ENCODE measurements at regions not wholly inside any gene's neighbourhood (a gene's known extent, or its start where the extent isn't known, plus 50 kb on each side); places are given as distances from the start of the nearest gene placed in this dataset.

DNA sequence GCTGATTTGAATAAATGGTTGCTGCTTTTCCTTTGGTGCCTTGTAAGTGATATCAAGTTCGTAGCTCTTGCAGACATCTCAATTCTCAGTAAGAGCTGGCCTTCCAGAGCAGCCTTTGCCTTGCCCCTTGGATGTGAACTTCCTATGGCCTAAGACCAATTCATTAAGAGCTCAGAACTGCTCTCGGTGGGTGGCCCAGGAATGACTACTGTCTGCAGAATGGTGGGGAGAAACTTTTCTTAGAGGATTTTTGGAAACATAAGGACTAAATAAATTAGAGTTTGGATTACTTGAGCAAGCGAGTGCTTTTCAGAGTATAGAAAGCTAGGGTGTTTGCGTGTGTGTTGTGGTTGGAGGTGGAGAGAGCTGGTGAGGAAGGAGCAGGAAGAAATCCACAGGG, 306.4 kb upstream of the TBX3 start:
- Histone ChIP-seq H3K4me3 (replicated peaks in 1 of 3; ENCODE audit: insufficient read depth in 1 of 3, low read depth in 1 of 3, low read length in 3 of 3) (no peak overlapping the region), H3K36me3 (ENCODE audit: control insufficient read depth in 2 of 2, extremely low read depth in 1 of 2, insufficient read depth in 2 of 2, low read length in 2 of 2) (no peaks in the 10 kb centered on the region), H3K27me3 (ENCODE audit: control insufficient read depth in 2 of 2, insufficient read depth in 2 of 2, low read length in 2 of 2) (no peaks in the 10 kb centered on the region), H3K9me1 (replicated peaks; ENCODE audit: control insufficient read depth, extremely low read depth, insufficient read depth, low read length) (no peaks in the 10 kb centered on the region), H3K9me3 (replicated peaks; ENCODE audit: control insufficient read depth, insufficient read depth, low read length) (peaks cover 7% of the 10 kb centered on the region), H3K27ac (ENCODE audit: insufficient read depth, low read depth, low read length) (no peak overlapping the region), H3K4me1 (ENCODE audit: control insufficient read depth, extremely low read depth, insufficient read depth, low read length) (no peaks in the 10 kb centered on the region), H4K20me1 (replicated peaks; ENCODE audit: control insufficient read depth, extremely low read depth, insufficient read depth, low read length) (no peaks in the 10 kb centered on the region), H2AFZ (ENCODE audit: low read depth, low read length) (no peak overlapping the region), H3K9ac (replicated peaks; ENCODE audit: extremely low read depth, insufficient read depth, low read length) (no peak overlapping the region), H3K79me2 (ENCODE audit: control insufficient read depth, insufficient read depth, low read length) (no peaks in the 10 kb centered on the region), H3K4me2 (ENCODE audit: insufficient read depth, low read length) (no peak overlapping the region)
- CTCF ChIA-PET = no interaction called here
- POLR2A ChIA-PET = no interaction called here
- intact Hi-C loops (cut with micrococcal nuclease) (no loop called here), dilution Hi-C loops (cut with MboI; ENCODE audit: extremely low pct_ligation_motif_present, low sequenced_read_pairs) (no loop called here)
- FAIRE-seq = no peak
- no peak for DNase-seq (ENCODE audit: low read depth, low spot score)
- TF ChIP-seq POLR2A (IDR thresholded peaks at IDR 0.05; ENCODE audit: low read depth, low read length) (no peak), POLR2AphosphoS5 (IDR thresholded peaks at IDR 0.05; ENCODE audit: insufficient read depth, low read depth, low read length) (no peak), JUN (IDR thresholded peaks at IDR 0.05; ENCODE audit: borderline replicate concordance, insufficient read depth, insufficient read length, low read depth) (no peak), GATA2 (IDR thresholded peaks at IDR 0.05; ENCODE audit: insufficient read depth, insufficient read length, low read depth, low read length) (no peak)
- BruUV-seq (replicated peaks) = no TSS peak

- H3K27me3 ChIP-seq (ENCODE audit: control insufficient read depth in 2 of 2, insufficient read depth in 2 of 2, low read length in 2 of 2) = no peaks in the 10 kb centered on the region
- no peaks in the 10 kb centered on the region for H3K9me1 ChIP-seq (replicated peaks; ENCODE audit: control insufficient read depth, extremely low read depth, insufficient read depth, low read length)
- CTCF ChIA-PET = no interaction called here
- peaks cover 3% of the 10 kb centered on the region for H3K9me3 ChIP-seq (replicated peaks; ENCODE audit: control insufficient read depth, insufficient read depth, low read length)
- no peak overlapping the region for H3K4me2 ChIP-seq (ENCODE audit: insufficient read depth, low read length)
- intact Hi-C loops (cut with micrococcal nuclease) (no loop called here), dilution Hi-C loops (cut with MboI; ENCODE audit: extremely low pct_ligation_motif_present, low sequenced_read_pairs) (no loop called here)
- no peaks in the 10 kb centered on the region for H3K4me1 ChIP-seq (ENCODE audit: control insufficient read depth, extremely low read depth, insufficient read depth, low read length)
- no peaks in the 10 kb centered on the region for H4K20me1 ChIP-seq (replicated peaks; ENCODE audit: control insufficient read depth, extremely low read depth, insufficient read depth, low read length)
- no peaks in the 10 kb centered on the region for H3K79me2 ChIP-seq (ENCODE audit: control insufficient read depth, insufficient read depth, low read length)
- no TSS peak for BruUV-seq (replicated peaks)
- POLR2A ChIA-PET = no interaction called here
- H3K9ac ChIP-seq (replicated peaks; ENCODE audit: extremely low read depth, insufficient read depth, low read length) = no peak overlapping the region
- FAIRE-seq = no peak
- DNase-seq (ENCODE audit: low read depth, low spot score) = no peak
- H3K4me3 ChIP-seq (replicated peaks in 1 of 3; ENCODE audit: insufficient read depth in 1 of 3, low read depth in 1 of 3, low read length in 3 of 3) = no peak overlapping the region
- TF ChIP-seq GATA2 (IDR thresholded peaks at IDR 0.05; ENCODE audit: insufficient read depth, insufficient read length, low read depth, low read length) (no peak), EZH2 (IDR thresholded peaks at IDR 0.05; ENCODE audit: borderline replicate concordance, low read depth, low read length, severe bottlenecking) (no peak), FOS (IDR thresholded peaks at IDR 0.05; ENCODE audit: borderline replicate concordance, insufficient read depth, low read length) (no peak), POLR2AphosphoS5 (IDR thresholded peaks at IDR 0.05; ENCODE audit: insufficient read depth, low read depth, low read length) (no peak), JUN (IDR thresholded peaks at IDR 0.05; ENCODE audit: borderline replicate concordance, insufficient read depth, insufficient read length, low read depth) (no peak), POLR2A (IDR thresholded peaks at IDR 0.05; ENCODE audit: low read depth, low read length) (no peak), CTCF (IDR thresholded peaks at IDR 0.05; ENCODE audit: extremely low read depth in 1 of 2, insufficient read depth in 1 of 2, low read depth in 1 of 2, low read length in 2 of 2) (no peak), MYC (IDR thresholded peaks at IDR 0.05; ENCODE audit: low read depth, low read length) (no peak), MAX (IDR thresholded peaks at IDR 0.05; ENCODE audit: insufficient read depth, insufficient read length) (no peak)
- no peak overlapping the region for H2AFZ ChIP-seq (ENCODE audit: low read depth, low read length)
- no peak overlapping the region for H3K27ac ChIP-seq (ENCODE audit: insufficient read depth, low read depth, low read length)
- H3K36me3 ChIP-seq (ENCODE audit: control insufficient read depth in 2 of 2, extremely low read depth in 1 of 2, insufficient read depth in 2 of 2, low read length in 2 of 2) = no peaks in the 10 kb centered on the region
Observed at GRCh38 chr12:114986849-114987248, 302.9 kb upstream of the TBX3 start.

Data from endothelial cell of umbilical vein (primary cell).